PC-9 (cell line): ENCODE measurements at regions not wholly inside any gene's neighbourhood (a gene's known extent, or its start where the extent isn't known, plus 50 kb on each side); places are given as distances from the start of the nearest gene placed in this dataset.

Experiments
- EZH2 ChIP-seq: fragments of 200-600 bp; sonication (generic); IDR thresholded peaks from 2 replicates; pipeline ENCODE4 v1.8.0; 2017; ENCODE audit warnings: antibody characterized with exemption, low read depth
- TF ChIP-seq, protein P1 (sequence below): fragments of 200-600 bp; sonication (generic); conservative IDR thresholded peaks from 2 replicates; pipeline ENCODE4 v1.6.1; 2017; ENCODE audit warnings: mixed run types, antibody characterized with exemption, mild to moderate bottlenecking, moderate library complexity

DNA sequence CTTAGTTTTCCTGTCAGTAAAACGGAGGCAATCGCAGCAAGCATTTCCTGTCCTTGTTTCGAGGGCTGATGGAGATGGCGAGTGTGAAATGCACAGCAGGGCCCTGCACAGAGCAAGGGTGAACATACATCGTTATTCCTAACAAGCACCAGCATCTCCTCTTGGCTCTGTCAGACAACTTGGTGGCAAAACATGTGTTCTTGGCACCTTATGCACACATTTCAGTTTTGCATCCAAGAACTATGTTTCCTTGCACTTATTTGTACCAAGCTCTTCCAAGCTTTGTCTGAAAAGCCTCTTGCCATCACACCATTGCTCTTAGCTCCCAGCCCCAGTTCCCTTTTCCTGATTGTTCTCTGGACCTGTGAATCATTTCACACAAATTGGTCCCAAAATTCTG lies 132.9 kb upstream of the GRB10 start:
- TF ChIP-seq, protein P1, sequence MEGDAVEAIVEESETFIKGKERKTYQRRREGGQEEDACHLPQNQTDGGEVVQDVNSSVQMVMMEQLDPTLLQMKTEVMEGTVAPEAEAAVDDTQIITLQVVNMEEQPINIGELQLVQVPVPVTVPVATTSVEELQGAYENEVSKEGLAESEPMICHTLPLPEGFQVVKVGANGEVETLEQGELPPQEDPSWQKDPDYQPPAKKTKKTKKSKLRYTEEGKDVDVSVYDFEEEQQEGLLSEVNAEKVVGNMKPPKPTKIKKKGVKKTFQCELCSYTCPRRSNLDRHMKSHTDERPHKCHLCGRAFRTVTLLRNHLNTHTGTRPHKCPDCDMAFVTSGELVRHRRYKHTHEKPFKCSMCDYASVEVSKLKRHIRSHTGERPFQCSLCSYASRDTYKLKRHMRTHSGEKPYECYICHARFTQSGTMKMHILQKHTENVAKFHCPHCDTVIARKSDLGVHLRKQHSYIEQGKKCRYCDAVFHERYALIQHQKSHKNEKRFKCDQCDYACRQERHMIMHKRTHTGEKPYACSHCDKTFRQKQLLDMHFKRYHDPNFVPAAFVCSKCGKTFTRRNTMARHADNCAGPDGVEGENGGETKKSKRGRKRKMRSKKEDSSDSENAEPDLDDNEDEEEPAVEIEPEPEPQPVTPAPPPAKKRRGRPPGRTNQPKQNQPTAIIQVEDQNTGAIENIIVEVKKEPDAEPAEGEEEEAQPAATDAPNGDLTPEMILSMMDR, result no peak
- TF ChIP-seq EZH2, result no peak
